K562 (cell line): ENCODE measurements at regions not wholly inside any gene's neighbourhood (a gene's known extent, or its start where the extent isn't known, plus 50 kb on each side); places are given as distances from the start of the nearest gene placed in this dataset.

ENCODE experiments used
- ATAC-seq: fragments of 200-7000 bp; cut with Tn5 transposase; 3 replicates; pipeline ENCODE4 v1.9.1; 2020; ENCODE audit warnings: moderate library complexity
- BruUV-seq: library from RNA; stranded (reverse); fragments of 400-500 nt; replicated peaks from 2 replicates; lab custom pipeline; 2021; lab: Mats Ljungman, UMichigan
- CTCF ChIA-PET: fragments of 300-600 bp; formaldehyde crosslinking; extraction: SDS; loops from one replicate; lab custom pipeline; 2021; ENCODE audit warnings: low intra/inter-chr PET ratio; lab: Yijun Ruan, JAX
- POLR2A ChIA-PET: fragments of 300-600, 350-650 bp; sonication (Branson Sonifier 250); formaldehyde crosslinking; extraction: SDS; loops from one replicate; lab custom pipeline; 2021; ENCODE audit warnings: antibody characterized with exemption, inconsistent platforms; lab: Yijun Ruan, JAX
- DNase-seq, 4 experiments: peaks; one replicate each; pipeline versions ENCODE4 v3.0.0 to v3.0.0-alpha.2; 2011 to 2018; ENCODE audit warnings: low spot score in 3 of 4, mixed read lengths in 3 of 4; ENCODE audit errors: extremely low read depth in 1 of 4
- FAIRE-seq: peaks from 2 replicates; lab custom pipeline; 2011; peaks lifted over from hg19 to GRCh38; lab: Jason Lieb, UNC
- H2AFZ ChIP-seq: 2 replicates; pipeline ENCODE4 v1.6.0; 2011; ENCODE audit warnings: low read depth, low read length, control low read depth, inconsistent platforms
- H3K27ac ChIP-seq: fragments of 200-600 bp; 3 replicates; pipeline ENCODE4 v1.8.0; 2011; ENCODE audit warnings: low read depth, mild to moderate bottlenecking, control low read depth, inconsistent platforms, low read length, moderate library complexity, mixed read lengths; ENCODE audit errors: extremely low read depth
- H3K27me3 ChIP-seq, 2 experiments: fragments of 300-600 bp in 1 of 2; 2 replicates in 1 of 2; 3 replicates in 1 of 2; pipeline versions ENCODE4 v1.6.0 to v1.8.0; 2011; ENCODE audit warnings: inconsistent platforms in 2 of 2, low read length in 2 of 2, mild to moderate bottlenecking in 1 of 2, mixed read lengths in 1 of 2, moderate library complexity in 1 of 2; ENCODE audit not compliant: control insufficient read depth in 2 of 2, insufficient read depth in 2 of 2
- H3K36me3 ChIP-seq: fragments of 300-600 bp; 3 replicates; pipeline ENCODE4 v1.8.0; 2011; ENCODE audit warnings: mild to moderate bottlenecking, low read length, inconsistent platforms; ENCODE audit not compliant: control insufficient read depth, insufficient read depth
- H3K4me1 ChIP-seq, 2 experiments: fragments of 200-600 bp in 1 of 2; replicated peaks in 1 of 2; 2 replicates in 1 of 2; 3 replicates in 1 of 2; pipeline versions ENCODE4 v1.5.1 to v1.8.0; 2011; ENCODE audit warnings: inconsistent platforms in 2 of 2, low read length in 2 of 2, mild to moderate bottlenecking in 1 of 2, mixed read lengths in 1 of 2, moderate library complexity in 1 of 2; ENCODE audit not compliant: control insufficient read depth in 2 of 2, insufficient read depth in 2 of 2
- H3K4me2 ChIP-seq: 2 replicates; pipeline ENCODE4 v1.6.1; 2011; ENCODE audit warnings: low read length, control low read depth, inconsistent platforms, mixed read lengths; ENCODE audit not compliant: insufficient read depth
- H3K4me3 ChIP-seq: fragments of 200-600 bp; sonication (generic), shearing (Covaris generic); 2 replicates; pipeline ENCODE4 v1.5.1; 2016; ENCODE audit warnings: control low read depth, inconsistent platforms
- H3K79me2 ChIP-seq: fragments of 200-600 bp; 3 replicates; pipeline ENCODE4 v1.8.0; 2011; ENCODE audit warnings: low read length, inconsistent platforms; ENCODE audit not compliant: control insufficient read depth, insufficient read depth
- H3K9ac ChIP-seq, 2 experiments: 2 replicates each; pipeline versions ENCODE4 v1.6.0 to v1.6.1; 2011; ENCODE audit warnings: low read depth in 2 of 2, low read length in 2 of 2, control low read depth in 1 of 2, inconsistent platforms in 1 of 2, mild to moderate bottlenecking in 1 of 2, mixed read lengths in 1 of 2; ENCODE audit not compliant: insufficient read depth in 1 of 2
- H3K9me1 ChIP-seq: one replicate; pipeline ENCODE4 v1.6.0; 2011; ENCODE audit warnings: inconsistent platforms, mild to moderate bottlenecking, low read length, moderate library complexity; ENCODE audit not compliant: control insufficient read depth, insufficient read depth
- H3K9me3 ChIP-seq: replicated peaks from 2 replicates; pipeline ENCODE4 v1.5.1; 2011; ENCODE audit warnings: low read depth, low read length, inconsistent platforms; ENCODE audit not compliant: control insufficient read depth, insufficient read depth
- H4K20me1 ChIP-seq: replicated peaks from 2 replicates; pipeline ENCODE4 v1.6.1; 2011; ENCODE audit warnings: low read length, inconsistent platforms, mixed read lengths; ENCODE audit not compliant: control insufficient read depth, insufficient read depth
- AFF4 ChIP-seq: sonication (generic); formaldehyde crosslinking; IDR thresholded peaks from 2 replicates; pipeline ENCODE4 v1.8.0; 2023; ENCODE audit warnings: mild to moderate bottlenecking, missing genetic modification reagents
- CBX2 ChIP-seq: fragments of 200-600 bp; sonication (generic); IDR thresholded peaks from one replicate; pipeline ENCODE4 v1.6.1; 2012; ENCODE audit warnings: mild to moderate bottlenecking, low read length, inconsistent platforms; ENCODE audit not compliant: insufficient read depth, poor library complexity, severe bottlenecking
- E2F5 ChIP-seq: sonication (generic); formaldehyde crosslinking; IDR thresholded peaks from 2 replicates; pipeline ENCODE4 v1.8.0; 2022; ENCODE audit warnings: mild to moderate bottlenecking, missing genetic modification reagents
- KDM2B ChIP-seq: fragments of 250-450 bp; sonication (Bioruptor Pico); IDR thresholded peaks from 2 replicates; pipeline ENCODE4 v1.8.0; 2021; ENCODE audit warnings: mild to moderate bottlenecking, moderate library complexity
- PCBP2 ChIP-seq: fragments of 200-400 bp; formaldehyde crosslinking; IDR thresholded peaks from 2 replicates; pipeline ENCODE4 v1.6.1; 2018; ENCODE audit warnings: low read length, low read depth, mild to moderate bottlenecking, moderate library complexity; ENCODE audit not compliant: poor library complexity, severe bottlenecking
- RNF2 ChIP-seq: sonication (generic); IDR thresholded peaks from 2 replicates; pipeline ENCODE4 v1.6.1; 2016
- SIN3B ChIP-seq: fragments of 450-650 bp; IDR thresholded peaks from 2 replicates; pipeline ENCODE4 v1.6.1; 2017; ENCODE audit warnings: low read depth, mild to moderate bottlenecking, moderate library complexity
- SMARCA5 ChIP-seq: fragments of 450-650 bp; IDR thresholded peaks from 2 replicates; pipeline ENCODE4 v1.6.1; 2016
- SPI1 ChIP-seq: IDR thresholded peaks from 2 replicates; pipeline ENCODE4 v1.6.1; 2011; ENCODE audit warnings: low read depth, low read length, control low read depth, borderline replicate concordance
- TEAD1 ChIP-seq, 2 experiments: fragments of 450-650 bp in 1 of 2; sonication (generic) in 1 of 2; formaldehyde crosslinking; IDR thresholded peaks; 2 replicates each; pipeline versions ENCODE4 v1.4.0 to v1.8.0; 2020 to 2022; ENCODE audit warnings: mild to moderate bottlenecking in 2 of 2, missing genetic modification reagents in 1 of 2
- USF1 ChIP-seq: sonication (generic); formaldehyde crosslinking; IDR thresholded peaks from 2 replicates; pipeline ENCODE4 v1.9.0; 2022; ENCODE audit warnings: mild to moderate bottlenecking, missing genetic modification reagents
- ZNF217 ChIP-seq: sonication (generic); formaldehyde crosslinking; IDR thresholded peaks from 2 replicates; pipeline ENCODE4 v1.8.0; 2022; ENCODE audit warnings: mild to moderate bottlenecking, missing genetic modification reagents
- WGBS: fragments of 100-300 bp; shearing (Covaris generic); methylation state at CpG from one replicate; pipeline ENCODE4 v1.1.6; 2016; ENCODE audit warnings: low coverage, mixed read lengths; ENCODE audit not compliant: insufficient coverage; ENCODE audit errors: missing lambda C conversion rate; 5-methylcytosine and 5-hydroxymethylcytosine counted together
- in situ Hi-C: fragments of 300-500 bp; cut with MboI; formaldehyde crosslinking; loops from 4 replicates; pipeline ENCODE4 v1.15.0; 2018; ENCODE audit warnings: inconsistent platforms, mixed read lengths
- intact Hi-C: fragments of 100-400 bp; cut with micrococcal nuclease; formaldehyde crosslinking; loops from 2 replicates; pipeline ENCODE4 v1.14.2; 2022

- Histone ChIP-seq H4K20me1 (no peaks in the 10 kb centered on the region), H3K79me2 (no peaks in the 10 kb centered on the region), H2AFZ (no peak overlapping the region), H3K27ac (no peak overlapping the region), H3K4me2 (no peak overlapping the region), H3K9ac (no peak overlapping the region), H3K9me1 (no peaks in the 10 kb centered on the region), H3K9me3 (no peaks in the 10 kb centered on the region), H3K36me3 (no peaks in the 10 kb centered on the region), H3K4me1 (no peaks in the 10 kb centered on the region), H3K4me3 (no peak overlapping the region), H3K27me3 (no peaks in the 10 kb centered on the region)
- intact Hi-C loops (no loop called here), in situ Hi-C loops (no loop called here)
- BruUV-seq, result no TSS peak
- POLR2A ChIA-PET, result no interaction called here
- DNase-seq, result peak in 2 of 4 experiments; percentile 3 to 19
- CTCF ChIA-PET, result no interaction called here
- TF ChIP-seq SPI1 (0 out of 2 replicates have a peak, but pooled peaks have one; percentile 2), RNF2 (no peak)
- 0% methylated on average over 2 of the region's 2 CpGs for WGBS
- FAIRE-seq, result no peak
- ATAC-seq, result no peak
Observed at GRCh38 chr13:83162493-83162892, 719.8 kb downstream of the SLITRK1 start.

- intact Hi-C loops (no loop called here), in situ Hi-C loops (no loop called here)
- Histone ChIP-seq H3K9me3 (no peaks in the 10 kb centered on the region), H3K27ac (no peak overlapping the region), H3K36me3 (no peaks in the 10 kb centered on the region), H2AFZ (no peak overlapping the region), H3K4me2 (no peak overlapping the region), H3K9me1 (no peaks in the 10 kb centered on the region), H3K4me1 (no peaks in the 10 kb centered on the region), H3K9ac (no peak overlapping the region), H3K4me3 (no peak overlapping the region), H3K79me2 (no peaks in the 10 kb centered on the region), H4K20me1 (no peaks in the 10 kb centered on the region), H3K27me3 (no peaks in the 10 kb centered on the region)
- WGBS, result 5% methylated on average over 2 of the region's 2 CpGs
- DNase-seq (no peak), ATAC-seq (no peak), FAIRE-seq (no peak)
- BruUV-seq, result no TSS peak
- ChIA-PET CTCF (no interaction called here), POLR2A (no interaction called here)
- TF ChIP-seq ZNF217 (no peak), CBX2 (no peak), E2F5 (no peak), AFF4 (no peak), KDM2B (CRISPR knock-in tag) (no peak), PCBP2 (no peak), SIN3B (no peak), SMARCA5 (no peak), TEAD1 (CRISPR knock-in tag; IDR thresholded peaks at IDR 0.05) (no peak), USF1 (CRISPR knock-in tag) (no peak)
Observed at GRCh38 chr13:83153848-83154247, 728.4 kb downstream of the SLITRK1 start.
